ENCODE measurements at regions not wholly inside any gene's neighbourhood (a gene's known extent, or its start where the extent isn't known, plus 50 kb on each side); places are given as distances from the start of the nearest gene placed in this dataset.
"Not testable (repeated sequence)": the region's sequence is repeated elsewhere in the genome, so short reads cannot be mapped to it uniquely, and the experiment has no call there.

- DNase-seq = no peak
Observed at GRCh38 chr21:20023193-20023592, 975.0 kb upstream of the NCAM2 start.

- DNase-seq = no peak
Observed at GRCh38 chr21:20024741-20025140, 973.5 kb upstream of the NCAM2 start.

- no peak for DNase-seq
Observed at GRCh38 chr21:20026543-20026942, 971.7 kb upstream of the NCAM2 start.

DNA sequence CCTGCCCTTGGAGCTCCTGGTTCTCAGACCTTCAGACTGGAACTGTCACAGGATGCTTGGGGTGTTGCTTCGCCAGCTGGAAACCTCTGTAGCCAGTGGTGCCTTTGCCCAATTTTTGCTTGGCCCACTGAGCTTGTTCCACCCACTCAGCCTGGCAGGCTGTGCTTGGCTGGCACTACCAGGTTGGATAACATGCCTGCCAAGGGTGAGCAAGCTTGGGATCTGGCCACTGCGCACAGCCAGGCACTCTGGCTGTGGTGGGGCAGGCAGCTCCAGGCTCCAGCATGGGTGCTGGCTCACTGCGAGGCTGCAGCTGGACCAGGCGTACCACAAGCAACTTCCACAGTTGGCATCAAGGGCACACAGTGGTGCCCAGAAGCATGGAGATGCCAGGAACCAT is 967.8 kb upstream of the NCAM2 start:
- DNase-seq = no peak

GRCh38 chr21:20031807-20032206 is 966.4 kb upstream of the NCAM2 start:
- DNase-seq = no peak

DNA sequence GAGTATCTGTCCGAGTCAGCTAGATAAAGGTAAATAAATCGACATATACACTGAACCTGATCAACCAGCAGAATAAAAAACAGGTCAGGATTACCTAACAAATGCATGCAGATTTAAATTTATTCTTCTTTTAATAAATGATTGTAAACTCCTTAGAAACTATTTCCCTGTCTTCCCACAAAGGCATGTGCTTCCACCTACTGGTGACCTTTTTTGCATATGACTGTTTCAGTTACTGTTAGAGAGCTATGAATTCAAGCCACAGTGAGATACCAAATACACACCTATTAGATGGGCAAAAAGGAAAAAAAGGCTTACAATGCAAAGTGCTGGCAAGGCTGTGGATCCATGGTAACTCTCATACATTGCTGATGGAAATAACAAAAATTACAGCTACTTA is 957.4 kb upstream of the NCAM2 start:
- DNase-seq = no peak

- DNase-seq = no peak
Observed at GRCh38 chr21:20045197-20045596, 953.0 kb upstream of the NCAM2 start.

DNA sequence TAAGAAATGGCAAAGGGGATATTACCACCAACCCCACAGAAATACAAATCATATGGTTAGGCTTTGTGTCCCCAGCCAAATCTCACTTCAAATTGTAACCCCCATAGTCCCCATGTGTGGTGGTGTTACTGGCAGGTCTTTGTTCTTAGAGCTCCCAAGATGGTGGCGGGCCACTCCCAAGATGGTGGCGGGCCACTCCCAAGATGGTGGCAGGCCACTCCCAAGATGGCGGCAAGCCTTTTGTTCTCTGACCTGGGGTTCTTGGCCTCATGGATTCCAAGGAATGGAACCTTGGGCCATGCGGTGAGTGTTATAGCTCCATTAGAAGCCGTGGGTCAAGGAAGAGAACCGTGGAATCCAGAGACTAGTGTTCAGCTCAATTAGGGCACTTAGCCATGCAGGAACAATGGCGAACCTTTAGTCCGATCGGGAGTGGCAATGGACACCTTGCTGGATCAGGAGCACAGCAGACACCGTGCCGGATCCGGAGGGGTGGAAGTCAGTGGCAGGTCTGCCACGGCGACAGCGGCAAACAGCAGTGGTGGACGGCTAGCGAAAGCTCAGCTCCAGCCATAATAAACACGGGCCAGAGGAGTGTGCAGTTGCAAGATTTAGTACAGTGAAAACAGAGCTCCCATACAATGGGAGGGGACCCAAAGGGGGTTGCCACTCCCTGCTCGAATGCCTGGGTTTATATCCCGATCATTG is 949.9 kb upstream of the NCAM2 start:
- not testable (repeated sequence) for DNase-seq

- no peak for DNase-seq
Observed at GRCh38 chr21:20083336-20083735, 914.9 kb upstream of the NCAM2 start.

- no peak for DNase-seq
Observed at GRCh38 chr21:20083925-20084324, 914.3 kb upstream of the NCAM2 start.

GRCh38 chr21:20086508-20086907 is 911.7 kb upstream of the NCAM2 start:
- DNase-seq = no peak

- DNase-seq = no peak
Observed at GRCh38 chr21:20106368-20106767, 891.8 kb upstream of the NCAM2 start.

DNA sequence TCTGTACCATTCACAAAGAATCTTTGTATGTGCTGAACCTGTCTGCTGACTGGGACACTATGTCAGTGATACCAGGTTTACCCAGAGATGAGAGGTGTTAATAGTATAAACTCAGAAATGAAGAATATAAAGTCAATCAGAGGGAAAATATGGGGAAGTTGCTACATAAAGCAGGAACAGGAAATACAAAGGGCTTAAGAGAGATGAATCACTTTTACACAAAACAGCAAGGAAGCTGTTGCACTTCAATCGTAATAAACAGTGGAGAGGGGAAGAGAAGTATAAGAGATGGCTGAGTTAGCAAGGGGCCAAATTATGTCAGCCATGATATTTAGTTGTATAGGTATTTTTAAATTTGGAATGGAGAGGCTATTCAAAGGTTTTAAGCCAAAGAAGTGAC is 890.2 kb upstream of the NCAM2 start:
- no peak for DNase-seq

- no peak for DNase-seq
Observed at GRCh38 chr21:20108976-20109540, 889.2 kb upstream of the NCAM2 start.

GRCh38 chr21:20110368-20110767 is 887.8 kb upstream of the NCAM2 start:
- DNase-seq = no peak

- no peak for DNase-seq
Observed at GRCh38 chr21:20151741-20152140, 846.5 kb upstream of the NCAM2 start.

- DNase-seq = no peak
Observed at GRCh38 chr21:20163167-20163566, 835.0 kb upstream of the NCAM2 start.

DNA sequence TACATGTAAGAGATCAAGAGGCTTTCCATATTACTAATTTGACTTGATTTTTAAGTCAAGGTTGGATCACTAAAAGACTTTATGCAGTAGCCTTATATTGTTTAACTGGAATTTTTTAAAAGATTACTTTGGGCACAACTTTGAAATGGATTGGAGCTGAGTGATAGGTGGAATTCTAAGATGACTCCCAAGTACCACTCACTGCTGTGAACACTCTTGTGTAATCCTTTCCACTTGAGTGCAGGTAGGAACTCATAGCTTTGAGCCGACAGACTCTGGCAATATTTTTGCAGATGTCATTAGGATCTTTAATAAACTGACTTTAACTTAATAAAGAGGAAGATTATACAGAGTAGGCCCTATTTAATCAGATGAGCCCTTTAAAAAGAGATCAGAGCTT is 831.1 kb upstream of the NCAM2 start:
- DNase-seq = no peak

DNA sequence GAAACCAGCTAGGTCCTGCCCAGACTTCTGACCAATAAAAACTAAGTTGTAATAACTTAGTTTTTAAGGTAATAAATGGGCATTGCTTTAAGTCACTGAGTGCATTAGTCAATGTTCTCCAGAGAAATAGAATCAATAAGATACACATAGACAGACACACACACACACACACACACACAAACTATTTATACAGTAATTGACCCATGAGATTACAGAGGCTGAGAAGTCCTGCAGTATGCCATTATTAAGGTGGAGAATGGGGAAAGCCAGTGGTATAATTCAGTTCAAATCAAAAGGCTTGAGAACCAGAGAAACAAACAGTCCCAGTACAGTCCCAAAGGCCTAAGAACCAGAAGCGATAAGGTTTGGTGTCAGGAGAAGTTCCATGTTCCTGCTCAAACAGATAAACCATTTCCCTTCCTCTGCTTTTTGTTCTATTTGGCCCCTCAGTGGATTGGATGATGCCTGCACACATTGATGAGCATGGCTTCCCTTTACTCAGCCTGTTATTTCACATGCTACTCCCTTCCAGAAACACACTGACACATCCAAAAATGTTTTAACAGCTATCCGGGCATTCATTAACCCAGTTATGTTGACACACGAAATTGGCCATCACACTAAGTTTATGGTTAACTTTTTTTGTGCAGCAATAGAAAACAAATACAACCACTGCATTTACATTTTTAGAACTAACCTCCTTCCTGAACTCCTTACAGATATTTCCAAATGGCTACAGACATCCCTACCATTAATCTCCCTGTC is 828.2 kb upstream of the NCAM2 start:
- no peak for DNase-seq

DNA sequence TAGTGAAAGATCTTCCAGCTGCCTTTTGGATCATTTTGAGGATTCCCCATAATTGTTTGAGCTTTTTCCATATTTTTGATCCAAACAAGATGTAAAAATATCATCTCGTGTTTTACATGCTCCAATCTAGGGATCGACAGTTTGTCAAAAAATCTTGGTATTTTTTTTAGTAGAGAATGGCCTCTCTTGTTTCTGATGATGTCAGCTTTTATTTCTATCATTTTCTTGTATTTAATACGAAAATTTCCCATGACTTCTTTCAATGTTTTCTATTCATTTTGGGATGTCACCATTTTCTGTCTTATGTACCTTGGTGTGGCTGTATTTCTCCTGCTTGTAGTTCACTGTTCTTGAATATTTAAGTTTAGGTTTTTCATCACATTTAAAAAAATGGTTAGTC is 812.0 kb upstream of the NCAM2 start:
- DNase-seq = no peak

- DNase-seq = no peak
Observed at GRCh38 chr21:20187028-20187427, 811.2 kb upstream of the NCAM2 start.

- not testable (repeated sequence) for DNase-seq
Observed at GRCh38 chr21:20201323-20201722, 796.9 kb upstream of the NCAM2 start.

DNA sequence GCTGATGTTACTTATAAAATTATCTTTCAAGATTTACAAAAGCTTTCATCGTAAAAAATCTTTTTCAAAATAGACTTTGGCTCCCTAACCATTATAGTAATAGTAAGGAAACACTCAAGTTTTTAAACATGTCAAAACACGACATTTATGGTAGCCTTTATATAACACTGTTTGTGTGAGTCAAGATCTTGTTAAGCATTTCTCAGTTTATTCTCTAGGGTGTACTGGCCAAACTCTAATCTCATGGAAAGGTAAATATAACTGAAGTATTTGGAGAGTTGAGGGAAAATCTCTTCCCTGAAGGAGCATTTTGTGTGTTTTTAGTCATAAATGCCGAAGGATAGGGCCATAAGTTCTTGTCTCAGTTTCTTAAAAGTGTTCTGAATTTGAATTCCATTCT is 790.9 kb upstream of the NCAM2 start:
- DNase-seq = no peak

GRCh38 chr21:20215959-20216358 is 782.2 kb upstream of the NCAM2 start:
- DNase-seq = no peak
